ENCODE measurements at regions not wholly inside any gene's neighbourhood (a gene's known extent, or its start where the extent isn't known, plus 50 kb on each side); places are given as distances from the start of the nearest gene placed in this dataset.

DNA sequence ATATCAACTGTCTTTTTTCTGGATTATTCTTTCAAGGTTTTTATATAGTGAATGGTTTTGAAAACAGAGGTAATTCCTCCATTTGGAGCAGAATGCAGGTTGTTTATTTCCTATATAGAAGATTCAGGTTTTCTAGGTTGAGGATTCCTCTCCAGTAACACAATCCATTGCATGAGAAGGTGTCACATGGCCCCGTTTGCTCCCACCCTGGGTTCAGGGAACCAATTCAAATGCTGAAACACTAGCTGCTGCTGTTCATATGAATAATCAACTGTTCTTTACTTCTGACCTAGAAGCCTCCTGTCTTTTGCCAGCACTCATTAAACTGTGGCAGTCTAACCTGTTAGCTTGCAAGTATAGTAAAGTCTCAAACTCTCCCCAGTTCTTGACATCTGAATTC, 1316.9 kb upstream of the TENM3 start:
- Histone ChIP-seq H3K27ac (no peak overlapping the region), H3K27me3 (no peaks in the 10 kb centered on the region), H3K36me3 (no peaks in the 10 kb centered on the region), H3K4me1 (no peaks in the 10 kb centered on the region), H3K9me3 (peaks cover 6% of the 10 kb centered on the region), H3K4me3 (no peak overlapping the region)
- TF ChIP-seq POLR2A (IDR thresholded peaks at IDR 0.05) = no peak
- no peak for TF ChIP-seq EP300 (IDR thresholded peaks at IDR 0.05)
- TF ChIP-seq POLR2AphosphoS5 (IDR thresholded peaks at IDR 0.05) = no peak
- TF ChIP-seq CTCF (IDR thresholded peaks at IDR 0.05) = no peak
- 47% methylated on average over 1 of the region's 1 CpG for WGBS
- DNase-seq (ENCODE audit: low spot score in 2 of 2) = no peak

DNA sequence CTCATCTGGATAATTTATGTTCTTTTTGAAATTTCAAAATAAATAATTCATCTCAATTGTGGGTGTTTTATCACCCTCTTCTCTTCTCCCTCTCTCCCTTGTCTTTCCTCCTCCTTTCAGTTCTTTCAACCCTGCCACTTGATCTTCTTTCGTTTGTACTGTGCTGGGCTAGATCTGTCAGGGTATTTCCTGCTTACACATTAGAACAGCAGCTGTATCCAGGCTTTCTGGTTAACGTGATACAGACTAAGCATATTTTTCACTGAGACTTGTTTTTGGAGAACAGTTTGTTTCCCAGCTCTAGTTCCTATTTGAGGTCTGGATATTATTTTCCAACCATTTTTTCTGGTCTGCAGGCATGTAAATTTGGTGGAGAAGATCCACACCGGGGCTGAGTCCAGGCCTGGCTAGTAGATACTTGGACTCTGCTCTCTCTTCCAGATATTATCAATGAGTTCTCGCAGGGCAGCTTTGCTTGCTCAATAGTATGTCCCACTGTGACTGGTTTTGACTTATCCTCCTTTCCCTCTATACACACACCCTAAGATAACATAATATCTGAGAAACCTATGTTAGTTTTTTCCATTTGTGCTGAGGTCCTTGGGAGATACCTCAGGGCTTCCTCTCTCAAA, 1310.7 kb upstream of the TENM3 start:
- H3K4me3 ChIP-seq = no peak overlapping the region
- 34% methylated on average over 4 of the region's 4 CpGs for WGBS
- H3K27me3 ChIP-seq = no peaks in the 10 kb centered on the region
- no peaks in the 10 kb centered on the region for H3K36me3 ChIP-seq
- H3K9me3 ChIP-seq = peaks cover 7% of the 10 kb centered on the region
- no peak for DNase-seq (ENCODE audit: low spot score in 2 of 2)
- H3K27ac ChIP-seq = no peak overlapping the region
- H3K4me1 ChIP-seq = no peaks in the 10 kb centered on the region
- no peak for TF ChIP-seq CTCF (IDR thresholded peaks at IDR 0.05)
- no peak for TF ChIP-seq POLR2A (IDR thresholded peaks at IDR 0.05)
- no peak for TF ChIP-seq POLR2AphosphoS5 (IDR thresholded peaks at IDR 0.05)
- no peak for TF ChIP-seq EP300 (IDR thresholded peaks at IDR 0.05)

GRCh38 chr4:180937083-180937482, 1306.1 kb upstream of the TENM3 start:
- no peak for DNase-seq (ENCODE audit: low spot score in 2 of 2)
- Histone ChIP-seq H3K4me3 (no peak overlapping the region), H3K4me1 (no peaks in the 10 kb centered on the region), H3K27ac (no peak overlapping the region), H3K27me3 (no peaks in the 10 kb centered on the region), H3K9me3 (no peaks in the 10 kb centered on the region), H3K36me3 (no peaks in the 10 kb centered on the region)
- TF ChIP-seq POLR2AphosphoS5 (IDR thresholded peaks at IDR 0.05) (no peak), EP300 (IDR thresholded peaks at IDR 0.05) (no peak), CTCF (IDR thresholded peaks at IDR 0.05) (no peak), POLR2A (IDR thresholded peaks at IDR 0.05) (no peak)
- 47% methylated on average over 3 of the region's 3 CpGs for WGBS

- TF ChIP-seq POLR2AphosphoS5 (IDR thresholded peaks at IDR 0.05) (no peak), CTCF (IDR thresholded peaks at IDR 0.05) (no peak), EP300 (IDR thresholded peaks at IDR 0.05) (no peak), POLR2A (IDR thresholded peaks at IDR 0.05) (no peak)
- WGBS = 79% methylated on average over 1 of the region's 1 CpG
- H3K4me1 ChIP-seq = no peaks in the 10 kb centered on the region
- no peaks in the 10 kb centered on the region for H3K9me3 ChIP-seq
- no peaks in the 10 kb centered on the region for H3K36me3 ChIP-seq
- H3K27ac ChIP-seq = no peak overlapping the region
- H3K4me3 ChIP-seq = no peak overlapping the region
- no peak for DNase-seq (ENCODE audit: low spot score in 2 of 2)
- H3K27me3 ChIP-seq = no peaks in the 10 kb centered on the region
Measured at GRCh38 chr4:180940680-180941079, 1302.5 kb upstream of the TENM3 start.

GRCh38 chr4:180942367-180942916, 1300.8 kb upstream of the TENM3 start:
- Histone ChIP-seq H3K36me3 (no peaks in the 10 kb centered on the region), H3K4me3 (no peak overlapping the region), H3K9me3 (no peaks in the 10 kb centered on the region), H3K27me3 (no peaks in the 10 kb centered on the region), H3K4me1 (peaks cover 1% of the 10 kb centered on the region), H3K27ac (no peak overlapping the region)
- no peak for DNase-seq (ENCODE audit: low spot score in 2 of 2)
- no peak for TF ChIP-seq EP300 (IDR thresholded peaks at IDR 0.05)
- no peak for TF ChIP-seq CTCF (IDR thresholded peaks at IDR 0.05)
- TF ChIP-seq POLR2AphosphoS5 (IDR thresholded peaks at IDR 0.05) = no peak
- TF ChIP-seq POLR2A (IDR thresholded peaks at IDR 0.05) = no peak
- 78% methylated on average over 5 of the region's 5 CpGs for WGBS
